SK-N-MC (cell line): ENCODE measurements at regions not wholly inside any gene's neighbourhood (a gene's known extent, or its start where the extent isn't known, plus 50 kb on each side); places are given as distances from the start of the nearest gene placed in this dataset.

Source experiments
- EZH2 ChIP-seq: fragments of 200-600 bp; sonication (generic); IDR thresholded peaks from one replicate; pipeline ENCODE4 v1.6.1; 2017; ENCODE audit warnings: antibody characterized with exemption
- POLR2AphosphoS5 ChIP-seq: IDR thresholded peaks from 2 replicates; pipeline ENCODE4 v1.6.1; 2012; ENCODE audit warnings: mild to moderate bottlenecking, low read depth, low read length, borderline replicate concordance

DNA sequence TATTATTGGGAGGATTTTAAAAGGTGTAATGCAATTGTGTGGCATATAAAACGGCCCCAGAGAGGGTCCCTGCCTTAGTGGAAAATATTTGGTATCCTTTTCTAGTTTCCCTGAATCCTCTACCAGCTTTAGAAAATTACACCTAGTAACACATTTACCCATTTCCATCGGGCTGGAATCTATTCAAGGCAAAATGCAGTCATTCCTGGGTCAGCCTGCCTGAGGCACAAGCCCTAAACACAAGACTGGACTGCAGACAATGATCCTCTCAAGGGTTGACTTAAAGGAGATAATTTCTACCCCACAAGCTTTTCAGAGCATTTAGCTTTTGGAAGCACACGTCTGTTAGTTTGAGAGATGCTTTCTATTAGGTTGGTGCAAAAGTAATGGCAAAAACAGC, 124.4 kb upstream of the ADAMTSL1 start:
- TF ChIP-seq EZH2 (no peak), POLR2AphosphoS5 (no peak)
